GM18519 (cell line): ENCODE measurements at regions not wholly inside any gene's neighbourhood (a gene's known extent, or its start where the extent isn't known, plus 50 kb on each side); places are given as distances from the start of the nearest gene placed in this dataset.
"Not testable (repeated sequence)": the region's sequence is repeated elsewhere in the genome, so short reads cannot be mapped to it uniquely, and the experiment has no call there.

Source experiments
- ATAC-seq: cut with Tn5 transposase; IDR thresholded peaks from one replicate; pipeline ENCODE4 v1.9.1; 2021; ENCODE audit warnings: mild to moderate bottlenecking, moderate library complexity; ENCODE audit not compliant: unreplicated experiment, low FRiP score

DNA sequence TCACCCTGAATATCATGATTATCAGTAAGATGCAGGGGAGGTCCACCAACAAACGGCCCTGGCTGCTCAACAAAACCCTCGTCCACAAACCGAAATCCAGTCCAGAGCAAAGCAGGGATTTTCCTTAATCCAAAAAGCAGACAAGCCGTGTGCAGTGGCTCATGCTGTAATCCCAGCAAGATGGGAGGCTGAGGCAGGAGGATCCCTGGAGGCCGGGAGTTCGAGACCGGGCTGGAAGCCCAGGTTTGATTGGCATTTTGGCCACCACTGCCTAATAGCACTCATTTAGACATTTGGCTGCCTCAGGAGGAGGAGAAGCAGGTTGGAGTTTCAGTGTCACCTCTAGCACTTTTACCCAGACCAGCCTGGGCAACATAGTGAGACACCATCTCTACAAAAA lies 562.0 kb upstream of the AUTS2 start:
- ATAC-seq = no peak

DNA sequence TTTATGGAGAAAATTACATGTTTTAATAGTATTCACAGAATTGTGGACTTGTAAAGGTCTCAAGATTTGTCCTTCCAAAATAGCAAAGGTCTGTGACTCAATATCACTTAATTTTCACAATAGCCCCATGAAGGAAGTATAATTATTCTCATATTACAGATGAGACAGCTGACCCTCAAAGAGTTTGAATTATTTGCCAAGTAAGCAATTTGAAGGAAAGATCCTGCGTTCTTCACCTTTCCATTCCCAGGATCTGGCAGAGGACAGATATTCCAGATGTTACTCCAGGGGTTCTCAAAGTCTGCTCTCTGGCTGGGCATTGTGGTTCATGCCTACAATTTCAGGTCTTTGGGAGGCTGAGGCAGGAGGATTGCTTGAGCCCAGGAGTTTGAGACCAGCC lies 559.4 kb upstream of the AUTS2 start:
- ATAC-seq = no peak

DNA sequence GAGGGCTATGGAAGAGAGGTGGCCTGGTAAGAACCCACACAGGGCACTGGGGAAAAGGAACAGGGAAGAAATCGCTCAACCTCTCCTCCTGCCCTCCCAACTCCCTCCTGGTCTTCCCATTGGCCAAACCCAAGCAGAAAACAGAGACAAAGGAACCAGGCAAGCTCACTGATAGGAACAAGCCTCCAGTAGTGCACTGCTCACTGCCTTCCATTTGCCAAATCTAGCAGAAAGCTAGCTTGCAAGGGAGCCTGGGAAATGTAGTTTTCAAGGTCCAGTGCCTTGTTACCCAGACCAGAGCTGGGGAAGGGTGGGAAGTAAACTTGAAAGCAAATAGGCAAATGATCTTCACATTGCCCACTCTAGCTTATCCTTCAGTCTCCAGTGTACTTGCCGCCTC lies 556.1 kb upstream of the AUTS2 start:
- no peak for ATAC-seq

DNA sequence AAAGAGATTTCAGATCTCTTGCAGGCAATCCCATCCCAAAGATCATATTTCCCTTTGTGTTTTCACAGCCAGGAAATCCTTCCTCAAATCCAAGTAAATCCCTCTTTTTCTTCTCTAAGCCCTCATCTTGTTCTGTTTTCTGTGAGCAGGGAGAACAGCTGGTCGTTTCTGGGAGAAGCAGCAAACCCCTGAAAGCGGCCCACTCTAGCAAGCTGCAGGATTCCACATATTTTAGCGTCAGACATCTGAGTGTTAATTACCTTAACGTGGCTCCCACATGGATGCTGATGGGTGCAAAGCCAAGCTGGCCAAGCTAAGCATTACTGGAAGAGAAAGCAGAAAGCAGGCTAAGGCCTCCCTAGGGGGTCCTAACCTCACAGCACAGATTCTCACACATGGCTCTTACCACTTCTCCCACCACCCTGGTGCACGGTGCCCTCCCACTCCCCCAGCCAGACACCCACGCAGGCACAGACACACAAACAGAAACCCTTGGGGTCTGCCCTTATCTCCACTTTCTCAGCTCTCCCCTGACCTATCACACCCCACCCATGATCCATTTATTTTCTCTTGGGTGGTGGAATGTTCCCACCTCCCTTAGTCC lies 551.0 kb upstream of the AUTS2 start:
- no peak for ATAC-seq

DNA sequence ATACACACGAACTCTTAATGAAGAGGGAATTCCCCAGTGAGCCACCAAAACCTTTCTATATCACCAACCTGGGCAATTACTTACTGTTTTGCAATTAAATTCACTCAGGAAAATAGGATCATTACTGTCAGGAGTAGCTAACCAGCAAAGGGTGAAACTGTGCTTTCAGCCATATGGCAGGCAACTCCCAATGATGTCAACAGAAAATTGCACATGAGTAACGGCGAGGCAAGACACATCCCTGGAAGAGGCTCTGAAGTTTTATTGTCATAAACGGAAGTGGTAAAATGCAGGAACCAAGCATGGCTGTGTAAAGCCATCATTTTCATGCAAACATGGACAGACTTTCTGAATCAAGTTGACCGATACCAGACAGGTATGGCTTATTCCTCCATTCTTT lies 548.9 kb upstream of the AUTS2 start:
- no peak for ATAC-seq

DNA sequence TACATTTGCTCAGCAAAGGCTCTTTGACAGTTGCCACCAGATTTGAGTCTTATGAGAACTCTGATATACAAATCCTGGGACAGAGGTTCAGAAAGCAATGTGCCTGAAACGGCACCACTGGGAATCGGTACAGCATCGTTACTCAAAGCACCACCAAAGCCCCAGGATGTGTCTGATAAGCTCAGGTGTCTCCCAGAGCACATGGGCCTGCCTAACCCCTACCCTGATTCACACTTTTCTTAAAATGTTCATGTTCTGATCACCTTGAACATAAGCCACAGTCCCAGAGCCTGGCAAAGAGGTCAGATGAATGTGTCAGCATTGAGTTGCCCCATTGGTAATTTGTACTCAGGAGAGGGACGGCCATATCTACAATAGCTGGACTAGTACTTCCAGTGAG lies 545.8 kb upstream of the AUTS2 start:
- ATAC-seq = no peak

DNA sequence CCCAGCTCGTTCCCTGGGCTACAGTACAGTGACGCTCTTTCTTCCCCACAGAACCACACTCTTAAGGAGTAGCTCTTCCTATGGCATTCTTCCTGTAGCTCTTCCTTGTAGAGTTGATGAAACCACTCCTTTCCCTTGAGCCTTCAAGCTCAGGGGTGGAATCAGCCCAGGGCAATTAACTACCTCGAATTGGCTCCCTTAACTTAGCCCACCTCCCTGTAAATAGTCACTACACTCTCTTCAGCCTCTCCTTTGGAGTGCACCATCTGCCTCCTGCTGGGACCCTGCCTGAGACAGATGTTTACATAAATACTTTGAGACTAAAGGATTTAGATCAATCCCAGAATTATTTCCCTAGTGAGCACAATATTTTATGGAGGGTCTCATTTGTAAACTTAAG lies 537.8 kb upstream of the AUTS2 start:
- ATAC-seq = no peak

DNA sequence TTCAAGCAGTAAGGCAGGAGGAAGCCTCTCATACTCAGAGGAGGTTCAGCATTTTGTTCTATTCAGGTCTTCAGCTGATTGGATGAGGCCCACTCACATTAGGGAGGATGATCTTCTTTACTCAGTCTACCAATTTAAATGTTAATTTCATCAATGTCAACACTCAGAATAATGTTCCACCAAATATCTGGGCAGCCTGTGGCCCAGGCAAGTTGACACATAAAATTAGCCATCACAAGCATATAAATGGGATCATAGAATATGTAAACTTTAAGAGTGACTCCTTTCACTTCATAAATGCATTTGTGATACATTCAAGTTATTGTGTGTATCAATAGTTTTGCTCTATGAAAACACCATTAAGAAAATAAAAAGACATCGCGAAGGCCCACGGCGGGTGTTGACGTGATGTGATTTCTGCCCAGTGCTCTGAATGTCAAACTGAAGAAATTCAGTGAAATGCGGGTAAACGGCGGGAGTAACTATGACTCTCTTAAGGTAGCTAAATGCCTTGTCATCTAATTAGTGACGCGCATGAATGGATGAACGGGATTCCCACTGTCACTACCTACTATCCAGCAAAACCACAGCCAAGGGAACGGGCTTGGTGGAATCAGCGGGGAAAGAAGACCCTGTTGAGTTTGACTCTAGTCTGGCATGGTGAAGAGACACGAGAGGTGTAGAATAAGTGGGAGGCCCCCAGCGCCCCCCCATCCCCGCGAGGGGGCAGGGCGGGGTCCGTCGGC lies 536.1 kb upstream of the AUTS2 start:
- no peak for ATAC-seq

DNA sequence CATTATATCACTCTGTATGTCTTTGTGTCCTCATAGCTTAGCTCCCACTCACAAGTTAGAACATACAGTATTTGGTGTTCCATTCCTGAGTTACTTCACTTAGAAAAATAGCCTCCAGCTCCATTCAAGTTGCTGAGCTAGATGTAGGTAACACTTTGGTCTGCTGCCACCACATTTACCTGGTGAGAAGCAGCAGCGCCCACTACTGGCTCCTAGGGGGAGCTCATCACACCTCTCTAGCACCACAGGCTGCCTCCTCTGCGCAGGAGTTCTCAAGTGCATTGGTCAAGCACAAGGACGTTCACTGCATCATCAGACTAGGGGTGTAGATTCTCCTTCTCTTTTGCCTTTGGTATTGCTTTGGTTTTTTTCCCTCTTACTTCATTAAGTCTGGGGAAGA lies 530.9 kb upstream of the AUTS2 start:
- ATAC-seq = no peak

DNA sequence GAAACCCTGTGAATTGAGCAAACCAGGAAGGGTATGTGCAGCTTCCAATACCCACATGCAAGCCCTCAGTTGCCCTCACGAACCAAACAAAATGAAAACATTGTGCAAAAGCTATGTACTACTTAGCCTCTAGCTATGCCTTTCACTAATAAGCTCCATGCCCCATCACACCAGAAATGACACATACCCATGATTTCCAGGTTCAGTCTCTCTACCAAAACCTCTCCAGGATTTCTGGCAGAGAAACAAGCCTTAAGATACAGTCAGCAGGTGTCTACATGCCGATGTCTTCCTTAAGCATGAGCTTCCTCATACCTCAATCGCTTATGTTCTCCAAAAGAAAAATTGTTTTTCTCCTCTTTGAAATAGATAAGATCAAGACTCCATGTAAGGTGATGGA lies 527.8 kb upstream of the AUTS2 start:
- no peak for ATAC-seq

DNA sequence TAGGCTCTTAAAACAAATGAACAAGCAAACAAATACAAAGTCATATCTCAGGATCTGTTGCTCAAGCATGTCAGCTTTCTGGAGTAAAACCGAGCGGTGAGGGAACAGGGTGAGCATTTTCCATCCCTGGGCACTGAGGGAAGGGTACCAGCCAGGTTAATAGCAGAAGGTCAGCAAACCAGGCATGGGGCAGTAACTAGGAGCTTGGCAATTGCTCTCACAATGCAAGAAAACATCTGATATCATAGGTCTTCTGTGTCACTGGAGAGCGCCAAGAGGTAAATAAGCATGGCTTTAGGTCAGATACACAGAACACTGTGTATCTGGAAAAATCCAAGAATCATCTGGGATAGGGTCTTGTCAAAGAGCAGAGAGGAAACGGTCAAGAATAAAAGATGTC lies 521.7 kb upstream of the AUTS2 start:
- ATAC-seq = no peak

DNA sequence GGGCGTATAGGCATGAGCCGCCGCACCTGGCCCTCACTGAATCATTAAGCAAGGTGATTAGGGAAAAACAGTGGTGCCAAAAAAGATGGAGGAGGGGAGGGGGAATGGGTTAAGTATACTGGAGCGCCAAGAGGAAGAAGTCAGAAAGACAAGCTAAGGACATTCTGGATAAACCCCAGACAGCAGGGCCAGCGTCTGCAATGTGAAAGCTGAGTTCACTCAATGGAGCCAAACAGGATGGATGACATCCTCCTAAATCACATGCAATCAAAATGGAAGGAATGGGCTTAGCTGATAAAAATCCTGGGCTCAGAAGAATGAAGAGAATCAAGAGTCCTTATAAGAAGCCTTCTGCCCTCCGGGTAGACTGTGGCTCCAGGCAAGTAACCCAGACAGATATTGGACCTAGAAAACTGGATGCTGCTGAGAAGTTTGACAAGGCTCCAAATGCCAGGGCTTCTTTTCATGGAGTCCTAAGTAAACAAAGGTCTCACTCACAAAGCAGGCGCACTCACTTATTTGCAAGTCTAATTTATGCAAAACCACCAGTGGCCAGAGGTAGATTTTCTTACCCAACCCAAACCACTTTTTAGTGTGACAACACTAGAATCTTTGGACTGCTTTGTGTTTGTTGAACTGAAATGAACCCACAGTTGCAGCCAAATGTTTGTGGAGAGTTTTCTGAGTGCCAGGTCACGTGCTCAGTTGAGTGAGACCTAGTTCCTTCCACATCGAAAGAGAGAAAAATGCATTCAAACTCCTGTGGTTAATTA lies 519.1 kb upstream of the AUTS2 start:
- no peak for ATAC-seq

DNA sequence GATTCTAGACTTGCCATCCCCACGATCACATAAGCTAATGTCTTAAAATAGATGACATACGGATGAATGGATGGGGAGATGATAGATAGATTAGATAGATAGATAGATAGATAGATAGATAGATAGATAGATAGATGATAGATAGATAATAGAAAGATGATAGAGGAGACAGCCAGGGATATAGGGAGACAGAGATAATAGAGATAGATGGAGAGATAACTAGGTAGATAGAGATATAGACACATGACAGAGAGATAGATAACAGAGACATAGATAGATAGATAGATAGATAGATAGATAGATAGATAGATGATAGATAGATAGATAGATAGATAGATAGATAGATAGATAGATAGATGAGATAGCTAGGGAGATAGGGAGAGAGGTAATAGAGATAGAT lies 511.0 kb upstream of the AUTS2 start:
- not testable (repeated sequence) for ATAC-seq

DNA sequence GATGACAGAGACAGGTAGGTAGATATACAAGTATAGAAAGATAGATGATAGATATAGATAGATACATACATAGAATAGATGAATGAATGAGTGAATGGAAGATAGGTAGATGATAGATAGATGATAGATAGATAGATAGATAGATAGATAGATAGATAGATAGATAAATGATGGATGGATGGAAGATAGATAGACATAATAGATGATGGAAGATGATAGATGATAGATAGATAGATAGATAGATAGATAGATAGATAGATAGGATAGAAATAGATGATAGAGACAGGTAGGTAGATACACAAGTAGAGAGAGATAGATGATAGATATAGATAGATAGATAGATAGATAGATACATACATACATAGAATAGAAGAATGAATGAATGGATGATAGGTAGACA lies 510.1 kb upstream of the AUTS2 start:
- ATAC-seq = no peak

DNA sequence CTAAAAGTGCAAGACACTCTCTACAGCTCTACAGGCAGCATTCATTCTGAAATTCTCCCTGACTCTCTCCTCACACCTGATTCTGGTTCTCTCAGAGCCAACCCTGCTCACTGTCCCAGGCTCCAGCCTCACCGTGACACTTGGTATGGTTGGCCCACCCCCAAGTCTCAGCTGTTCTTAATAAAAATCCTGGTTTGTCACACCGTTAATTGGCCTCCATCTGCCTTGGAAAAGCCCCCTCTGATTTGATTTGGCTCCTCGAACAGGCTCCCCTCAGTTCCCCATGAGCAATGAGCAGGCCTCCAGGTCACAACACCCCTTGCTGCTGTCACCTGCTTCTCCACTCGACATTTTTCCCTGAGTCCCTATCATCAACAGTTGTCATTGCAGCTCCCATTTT lies 507.3 kb upstream of the AUTS2 start:
- ATAC-seq = no peak

DNA sequence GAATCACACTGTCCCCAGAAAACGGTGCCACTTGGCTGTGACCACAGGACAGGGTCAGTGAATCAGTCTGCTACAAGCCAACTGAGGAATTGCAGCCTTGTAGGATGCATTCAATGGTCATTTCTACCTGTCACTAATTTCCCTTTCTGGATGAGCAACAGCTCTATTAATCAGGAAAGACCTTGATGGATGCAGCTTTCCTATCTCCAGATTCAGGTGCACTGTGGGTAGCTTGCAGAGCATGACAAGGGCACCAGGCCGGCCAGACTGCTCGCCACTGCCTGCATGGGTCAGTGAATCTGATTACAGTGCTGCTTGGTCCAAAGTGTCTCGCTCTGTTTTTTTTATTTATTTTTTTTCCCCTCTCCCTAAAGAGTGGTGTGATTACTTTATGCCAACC lies 506.8 kb upstream of the AUTS2 start:
- no peak for ATAC-seq

DNA sequence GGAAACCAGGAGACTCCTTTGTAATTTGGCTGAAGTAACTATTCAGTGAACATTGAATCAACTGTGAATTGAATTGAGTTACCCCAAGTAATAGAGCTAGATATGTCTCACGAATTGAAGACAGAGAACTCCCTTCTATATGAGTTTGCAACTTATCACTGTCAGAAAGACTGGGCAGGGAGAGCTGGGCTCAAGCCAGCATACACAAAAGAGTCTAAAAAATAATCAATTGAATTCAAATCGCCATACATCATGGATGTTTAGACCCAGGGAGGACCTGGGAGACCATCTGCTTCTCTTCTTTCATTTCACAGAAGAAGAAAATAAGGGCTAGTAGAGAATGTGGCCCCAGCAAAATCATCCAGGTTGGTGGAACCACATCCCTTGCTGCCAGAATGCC lies 503.1 kb upstream of the AUTS2 start:
- no peak for ATAC-seq

DNA sequence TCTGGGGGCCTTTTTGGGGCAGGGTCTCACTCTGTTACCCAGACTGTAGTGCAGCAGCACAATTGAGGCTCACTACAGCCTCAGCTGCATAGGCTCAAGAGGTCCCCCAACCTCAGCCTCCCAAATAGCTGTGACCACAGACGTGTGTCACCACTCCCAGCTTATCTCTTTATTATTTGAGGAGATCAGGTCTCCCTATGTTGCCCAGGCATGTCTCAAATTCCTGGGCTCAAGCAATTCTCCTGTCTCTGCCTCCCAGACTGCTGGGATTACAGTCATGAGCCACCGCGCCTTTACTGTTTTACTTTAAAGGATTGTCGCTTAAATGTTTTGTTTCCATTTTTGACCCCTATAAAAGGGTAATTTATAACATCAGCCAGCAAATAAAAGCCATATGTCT lies 502.6 kb upstream of the AUTS2 start:
- no peak for ATAC-seq

DNA sequence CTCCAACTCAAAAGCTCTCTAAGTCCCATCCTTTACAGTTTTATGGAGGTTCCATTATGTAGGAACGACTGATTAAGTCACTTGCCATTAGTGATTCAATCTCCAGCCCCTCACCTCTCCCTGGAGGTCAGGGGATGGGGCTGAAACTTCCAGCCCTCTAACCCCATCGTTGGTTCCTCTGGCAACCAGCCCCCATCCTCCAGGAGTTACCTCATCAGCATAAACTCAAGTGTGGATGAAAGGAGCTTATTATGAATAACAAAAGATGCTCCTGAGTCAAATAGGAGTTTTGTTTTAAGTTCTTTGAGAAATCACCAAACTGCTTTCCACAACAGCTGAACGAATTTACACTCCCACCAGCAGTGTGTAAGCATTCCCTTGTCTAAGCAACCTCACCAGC lies 494.3 kb upstream of the AUTS2 start:
- no peak for ATAC-seq

DNA sequence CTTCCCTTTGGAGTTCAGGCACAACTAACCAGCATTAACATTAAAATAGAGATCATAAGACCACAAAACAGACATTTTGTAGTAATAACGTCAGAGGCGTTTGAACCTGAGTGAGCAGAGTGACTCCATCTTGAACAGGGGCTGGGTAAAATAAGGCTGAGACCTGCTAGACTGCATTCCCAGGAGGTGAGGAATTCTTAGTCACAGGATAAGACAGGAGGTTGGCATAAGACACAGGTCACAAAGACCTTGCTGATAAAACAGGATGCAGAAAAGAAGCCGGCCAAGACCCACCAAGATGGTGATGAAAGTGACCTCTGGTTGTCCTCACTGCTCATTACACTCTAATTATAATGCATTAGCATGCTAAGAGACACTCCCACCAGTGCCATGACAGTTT lies 493.2 kb upstream of the AUTS2 start:
- ATAC-seq = no peak

DNA sequence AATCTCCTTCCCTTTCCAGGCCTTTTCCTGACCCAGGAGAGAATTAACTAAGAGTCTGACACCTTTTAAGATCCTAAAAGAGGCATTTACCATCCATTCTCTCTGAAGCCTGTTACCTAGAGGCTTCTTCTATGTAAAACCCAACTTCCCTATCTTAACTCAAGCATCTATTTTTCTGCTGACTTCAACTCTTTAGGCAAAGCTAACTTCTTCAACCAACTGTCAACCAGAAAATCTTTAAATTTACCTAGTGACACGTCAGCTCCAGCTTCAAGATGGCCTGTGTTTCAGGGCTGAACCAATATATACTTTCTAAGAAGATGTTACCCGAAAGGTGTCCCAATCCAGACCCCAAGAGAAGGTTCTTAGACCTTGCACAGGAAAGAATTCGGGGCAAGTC lies 492.3 kb upstream of the AUTS2 start:
- ATAC-seq = no peak

DNA sequence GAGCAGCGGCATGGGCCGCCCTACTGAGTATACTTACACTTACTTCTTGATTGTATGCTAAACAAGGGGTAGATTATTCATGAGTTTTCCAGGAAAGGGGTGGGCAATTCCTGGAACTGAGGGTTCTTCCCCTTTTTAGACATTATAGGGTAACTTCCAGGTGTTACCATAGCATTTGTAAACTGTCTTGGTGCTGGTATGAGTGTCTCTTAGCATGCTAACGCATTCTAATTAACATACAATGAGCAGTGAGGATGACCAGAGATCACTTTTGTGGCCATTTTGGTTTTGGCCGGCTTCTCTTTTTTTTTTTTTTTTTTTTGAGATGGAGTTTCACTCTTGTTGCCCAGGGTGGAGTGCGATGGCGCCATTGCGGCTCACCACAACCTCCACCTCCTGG lies 491.8 kb upstream of the AUTS2 start:
- not testable (repeated sequence) for ATAC-seq
